GM19043 (cell line): ENCODE measurements at regions not wholly inside any gene's neighbourhood (a gene's known extent, or its start where the extent isn't known, plus 50 kb on each side); places are given as distances from the start of the nearest gene placed in this dataset.

Experiments
- ATAC-seq: cut with Tn5 transposase; IDR thresholded peaks from one replicate; pipeline ENCODE4 v1.9.1; 2021; ENCODE audit warnings: low read depth; ENCODE audit not compliant: unreplicated experiment

GRCh38 chr2:16266571-16266970 lies 326.2 kb downstream of the MYCN start:
- ATAC-seq, result no peak

DNA sequence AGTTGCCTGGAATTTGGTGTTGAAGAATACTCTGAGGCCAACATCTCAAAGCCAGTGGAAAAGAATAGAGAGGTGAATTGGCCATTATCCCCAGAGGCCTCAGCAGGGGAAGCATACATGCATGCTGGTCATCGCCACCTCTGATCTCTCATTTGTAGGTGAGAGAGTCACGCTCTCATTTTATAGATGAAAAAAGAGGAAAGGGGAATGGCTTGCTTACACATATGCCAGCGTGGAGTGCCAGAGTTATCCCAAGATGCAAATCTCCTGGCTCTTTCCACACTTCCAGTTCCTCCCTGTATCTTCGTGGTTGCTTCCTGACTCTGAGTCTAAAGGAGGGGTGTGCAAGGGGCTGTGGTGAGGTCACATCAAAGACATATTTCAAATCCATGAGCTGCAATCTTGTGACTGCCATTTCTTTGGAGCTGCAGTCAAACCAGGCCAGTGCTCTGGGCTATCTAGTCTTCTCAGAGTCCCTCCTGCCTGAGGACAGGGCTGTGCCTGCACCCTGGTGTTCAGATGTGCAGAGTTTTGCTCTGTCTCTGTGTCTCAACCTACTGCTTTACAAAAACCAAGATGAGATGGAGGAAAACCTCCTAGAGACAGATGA lies 324.7 kb downstream of the MYCN start:
- no peak for ATAC-seq

GRCh38 chr2:16264491-16264890 lies 324.1 kb downstream of the MYCN start:
- no peak for ATAC-seq

- no peak for ATAC-seq
Observed at GRCh38 chr2:16263241-16263890, 323.0 kb downstream of the MYCN start.

- no peak for ATAC-seq
Observed at GRCh38 chr2:16262526-16263178, 322.3 kb downstream of the MYCN start.

DNA sequence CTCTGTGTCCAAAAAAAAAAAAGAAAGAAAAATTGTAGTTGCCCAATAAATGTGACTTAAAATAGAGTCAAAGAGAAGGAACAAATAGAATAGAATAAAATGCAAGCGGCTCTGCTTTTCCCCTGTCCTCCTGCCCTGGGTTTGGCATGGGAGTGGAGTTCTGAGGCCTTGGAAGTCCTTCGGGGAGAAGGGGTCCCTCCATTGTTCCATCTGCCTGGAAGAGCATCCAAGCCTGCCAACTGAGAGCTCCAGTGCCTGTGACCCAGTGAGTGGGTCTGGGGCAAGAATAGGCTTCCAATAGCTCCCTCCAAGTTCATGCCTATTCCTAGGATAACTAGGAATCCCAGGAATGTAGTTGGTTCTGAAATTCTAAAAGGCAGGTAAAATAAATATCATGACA lies 321.4 kb downstream of the MYCN start:
- no peak for ATAC-seq

DNA sequence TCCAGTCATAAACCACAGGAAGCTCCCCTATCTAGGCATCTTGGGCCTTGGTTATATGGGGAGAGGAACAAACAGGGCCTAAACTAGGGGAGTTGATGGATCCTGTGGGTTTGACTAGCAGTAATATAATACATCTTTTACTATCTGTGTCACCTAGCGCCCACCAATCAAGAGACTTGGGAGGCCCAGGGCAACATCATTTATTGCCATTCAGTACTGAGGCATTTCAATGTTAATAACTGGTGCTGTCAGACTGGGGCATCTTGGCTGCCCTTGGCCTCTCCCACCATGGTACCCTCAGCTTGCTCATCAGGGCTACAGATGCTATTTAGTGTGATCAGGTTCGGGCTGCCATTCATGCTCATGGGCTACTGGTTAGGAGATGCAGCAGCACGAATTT lies 320.7 kb downstream of the MYCN start:
- ATAC-seq, result no peak

GRCh38 chr2:16260041-16260830 lies 319.9 kb downstream of the MYCN start:
- ATAC-seq, result no peak

DNA sequence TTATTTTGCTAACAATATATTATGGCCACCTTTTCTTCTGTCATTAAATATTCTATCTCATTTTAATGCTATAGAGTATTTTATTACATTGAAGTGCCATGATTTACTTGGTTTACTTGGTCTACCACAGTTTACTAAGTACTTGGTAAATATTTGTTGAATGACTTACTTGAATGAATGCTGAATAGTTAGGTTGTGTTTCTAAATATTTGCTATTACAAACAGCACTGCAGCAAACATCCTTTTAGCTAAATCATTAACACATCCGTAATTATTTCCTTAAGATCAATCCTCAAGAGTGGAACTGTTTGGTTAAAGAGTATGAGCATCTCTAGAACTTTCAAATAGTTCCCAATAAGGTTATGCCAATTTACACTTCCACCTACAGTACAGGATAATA lies 318.7 kb downstream of the MYCN start:
- no peak for ATAC-seq

DNA sequence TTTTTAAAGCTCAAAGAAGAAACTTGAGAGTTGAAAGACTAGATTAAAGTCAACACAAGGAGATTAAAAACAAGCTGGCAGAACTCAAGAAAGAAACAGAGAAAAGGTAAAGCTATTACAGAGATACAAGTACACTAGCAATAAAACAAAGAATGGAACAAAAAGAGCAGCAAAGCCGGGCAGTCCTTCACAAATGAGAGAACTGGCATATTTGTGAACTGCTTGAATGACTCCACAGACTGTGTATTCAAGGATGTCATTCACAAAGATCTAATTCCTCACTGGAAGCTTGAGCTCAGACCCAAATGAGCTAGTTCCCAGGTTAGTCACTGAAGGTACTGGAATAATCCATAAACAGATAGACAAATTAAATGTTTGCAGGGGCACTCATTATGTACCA lies 318.0 kb downstream of the MYCN start:
- no peak for ATAC-seq

- no peak for ATAC-seq
Observed at GRCh38 chr2:16257322-16258028, 317.1 kb downstream of the MYCN start.

- ATAC-seq, result no peak
Observed at GRCh38 chr2:16256601-16257321, 316.4 kb downstream of the MYCN start.

DNA sequence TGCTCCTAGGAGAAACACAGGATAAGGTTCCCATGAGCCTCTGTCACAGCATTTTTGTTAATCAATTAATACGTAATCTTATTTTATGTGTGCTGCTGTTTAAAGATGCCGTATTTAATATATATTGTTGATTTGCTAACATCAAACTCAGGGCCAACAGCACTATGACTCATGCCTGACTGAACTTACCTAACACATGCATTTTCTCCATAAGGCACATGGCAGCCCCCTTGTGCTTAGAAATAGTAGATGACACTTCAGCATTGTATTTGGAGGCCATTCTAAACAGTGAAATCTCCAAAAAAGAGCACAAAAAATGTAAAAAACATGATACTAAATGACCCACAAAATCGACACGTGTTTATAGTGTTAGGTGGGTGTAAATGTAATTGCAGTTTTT lies 314.8 kb downstream of the MYCN start:
- ATAC-seq, result no peak

- no peak for ATAC-seq
Observed at GRCh38 chr2:16254356-16254965, 314.1 kb downstream of the MYCN start.

DNA sequence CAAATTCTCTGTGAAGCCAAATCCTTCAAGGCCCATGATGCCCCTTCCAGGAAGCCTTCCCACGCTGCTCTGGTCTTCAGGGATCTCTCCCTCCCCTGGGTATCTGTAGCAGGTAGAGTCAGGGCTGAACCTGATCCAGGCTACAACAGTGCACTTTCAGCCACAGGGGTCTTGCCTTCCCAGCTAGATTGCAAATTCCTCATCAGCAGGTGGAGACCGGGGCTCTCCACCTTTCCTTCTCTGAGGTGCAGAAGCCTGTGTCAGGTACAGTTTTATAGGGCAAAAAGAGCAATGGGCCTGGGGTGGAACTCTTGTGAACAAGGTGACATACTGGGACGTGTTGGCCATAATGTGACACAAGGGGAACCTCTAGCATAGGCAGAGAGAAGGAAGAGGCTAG lies 312.9 kb downstream of the MYCN start:
- no peak for ATAC-seq

DNA sequence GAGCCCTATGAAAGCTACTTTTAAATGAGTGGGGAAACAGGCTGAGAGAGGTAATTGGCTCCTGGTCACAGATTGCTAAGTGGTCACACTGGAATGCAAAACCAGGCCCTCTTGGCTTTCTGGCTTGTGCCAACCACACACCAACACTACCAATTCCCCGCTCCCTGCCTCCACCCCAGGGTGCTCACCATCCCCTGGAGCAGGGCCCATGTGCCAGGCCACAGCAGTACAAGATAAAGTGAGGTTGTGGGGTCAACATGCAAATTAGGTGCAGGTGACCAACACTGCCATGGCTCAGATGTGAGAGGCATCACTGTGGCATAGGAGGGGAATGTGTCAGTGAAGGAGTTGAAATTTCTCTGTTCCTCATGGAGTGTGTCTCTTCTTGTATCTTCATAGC lies 312.5 kb downstream of the MYCN start:
- ATAC-seq, result no peak

GRCh38 chr2:16252251-16252650 lies 311.9 kb downstream of the MYCN start:
- no peak for ATAC-seq

DNA sequence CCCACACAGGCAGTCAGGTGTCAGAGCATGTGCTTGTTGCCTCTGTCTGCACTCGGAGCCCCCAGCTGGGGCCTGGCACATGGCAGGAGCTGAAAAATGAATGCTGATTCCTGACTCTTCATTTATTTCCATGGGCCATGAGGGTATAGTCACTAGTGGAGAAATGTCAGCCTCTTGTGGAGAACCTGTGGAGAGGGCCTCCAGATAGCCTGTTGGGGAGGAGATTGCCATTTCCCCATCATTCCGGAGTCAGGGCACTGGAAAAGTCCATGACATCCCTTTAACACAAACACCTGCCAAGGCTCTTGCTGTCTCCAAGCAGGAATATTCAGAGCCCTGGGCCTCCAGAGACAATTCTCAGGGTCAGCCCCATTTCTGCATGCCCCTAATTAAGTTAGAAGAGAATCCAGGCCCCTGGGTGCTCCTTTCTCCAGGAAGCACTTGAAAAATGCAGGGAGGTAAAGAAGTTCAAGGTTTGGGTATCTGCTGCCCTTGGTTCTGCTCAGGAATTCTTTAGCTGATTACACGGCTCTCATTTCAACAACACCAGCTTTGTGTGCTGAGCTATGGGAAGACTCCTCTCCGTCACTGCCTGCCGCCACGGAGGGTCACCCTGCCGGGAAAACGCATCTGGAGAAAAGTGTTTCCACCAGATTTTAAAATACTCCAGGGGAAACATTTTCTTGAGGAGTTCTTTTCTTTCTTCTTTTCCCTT lies 311.3 kb downstream of the MYCN start:
- ATAC-seq, result no peak

DNA sequence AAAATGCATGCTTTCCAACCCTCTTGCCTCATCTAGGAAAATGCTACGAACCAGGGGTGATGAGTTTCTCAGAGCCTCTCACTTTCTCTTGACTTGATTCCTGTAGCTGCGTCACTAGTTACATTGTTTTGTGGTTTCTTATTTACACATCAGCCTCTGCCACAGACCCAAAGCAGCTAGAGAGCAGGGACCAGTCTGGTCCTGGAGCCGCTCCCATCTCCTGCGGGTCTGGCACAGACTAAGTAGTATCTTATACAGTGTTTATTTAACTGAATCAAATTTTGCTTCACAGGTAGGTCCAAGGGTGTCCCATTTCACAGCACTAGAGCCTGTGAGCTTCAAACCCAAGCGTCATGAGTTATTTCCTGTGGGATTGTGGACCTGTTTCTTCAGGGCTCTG lies 310.5 kb downstream of the MYCN start:
- ATAC-seq, result no peak
